ENCODE measurements at regions not wholly inside any gene's neighbourhood (a gene's known extent, or its start where the extent isn't known, plus 50 kb on each side); places are given as distances from the start of the nearest gene placed in this dataset.

DNA sequence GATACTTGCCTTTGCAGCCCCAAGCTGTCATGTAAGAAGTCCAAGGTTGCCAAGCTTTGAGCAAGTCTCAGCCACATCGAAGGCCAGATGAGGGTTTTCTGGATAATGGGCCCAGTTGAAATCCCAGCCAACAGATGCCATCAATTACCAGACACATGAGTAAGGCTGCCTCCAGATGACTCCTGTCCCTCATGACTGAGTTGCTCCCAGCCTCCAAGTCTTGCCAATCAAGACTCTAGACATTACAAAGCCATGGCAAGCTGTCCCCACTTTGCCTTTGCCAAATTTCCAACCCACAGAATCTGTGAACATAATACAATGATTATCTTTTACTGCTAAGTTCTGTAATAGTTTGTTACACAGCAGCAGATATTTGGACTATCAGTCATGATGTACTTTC, 76.8 kb upstream of the ARMC2 start:
- ChIA-PET POLR2A (no interaction called here), CTCF (interaction anchor here (0.6 kb wide), 1 partner anchor 44 kb away, joined by 3 read pairs; no protein-coding TSS in a partner anchor)
- no peak overlapping the region for H3K27ac ChIP-seq (ENCODE audit: extremely low read depth, low read depth, low read length)
- no peak overlapping the region for H3K4me3 ChIP-seq (ENCODE audit: low read depth, low read length)
- no peaks in the 10 kb centered on the region for H3K9me3 ChIP-seq (ENCODE audit: control insufficient read depth, insufficient read depth, low read depth, low read length)
- H3K4me1 ChIP-seq (ENCODE audit: control insufficient read depth, insufficient read depth, low read length), result no peaks in the 10 kb centered on the region
- no peak for TF ChIP-seq ZEB2 (tag by site-specific recombination; IDR thresholded peaks at IDR 0.05)
- TF ChIP-seq SP3 (tag by site-specific recombination; IDR thresholded peaks at IDR 0.05), result no peak
- no peak for TF ChIP-seq OSR2 (tag by site-specific recombination; IDR thresholded peaks at IDR 0.05)
- no peak for TF ChIP-seq ZIC2 (tag by site-specific recombination; IDR thresholded peaks at IDR 0.05)
- no peak for TF ChIP-seq MZF1 (tag by site-specific recombination; IDR thresholded peaks at IDR 0.05; ENCODE audit: borderline replicate concordance)
- no peak for TF ChIP-seq ZNF174 (tag by site-specific recombination; IDR thresholded peaks at IDR 0.05)
- no peak for TF ChIP-seq YY1 (tag by site-specific recombination; IDR thresholded peaks at IDR 0.05)
- TF ChIP-seq, protein P1, sequence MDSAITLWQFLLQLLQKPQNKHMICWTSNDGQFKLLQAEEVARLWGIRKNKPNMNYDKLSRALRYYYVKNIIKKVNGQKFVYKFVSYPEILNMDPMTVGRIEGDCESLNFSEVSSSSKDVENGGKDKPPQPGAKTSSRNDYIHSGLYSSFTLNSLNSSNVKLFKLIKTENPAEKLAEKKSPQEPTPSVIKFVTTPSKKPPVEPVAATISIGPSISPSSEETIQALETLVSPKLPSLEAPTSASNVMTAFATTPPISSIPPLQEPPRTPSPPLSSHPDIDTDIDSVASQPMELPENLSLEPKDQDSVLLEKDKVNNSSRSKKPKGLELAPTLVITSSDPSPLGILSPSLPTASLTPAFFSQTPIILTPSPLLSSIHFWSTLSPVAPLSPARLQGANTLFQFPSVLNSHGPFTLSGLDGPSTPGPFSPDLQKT (IDR thresholded peaks at IDR 0.05; ENCODE audit: borderline replicate concordance, low read depth, low read length), result no peak
- no peak for TF ChIP-seq ZNF140 (tag by site-specific recombination; IDR thresholded peaks at IDR 0.05)
- TF ChIP-seq ZBTB8A (tag by site-specific recombination; IDR thresholded peaks at IDR 0.05), result no peak
- TF ChIP-seq TCF7L2 (IDR thresholded peaks at IDR 0.05; ENCODE audit: borderline replicate concordance, low read depth, low read length), result no peak
- no peak for TF ChIP-seq TRIM28 (IDR thresholded peaks at IDR 0.05; ENCODE audit: borderline replicate concordance, low read length)
- TF ChIP-seq ZNF148 (tag by site-specific recombination; IDR thresholded peaks at IDR 0.05; ENCODE audit: borderline replicate concordance), result no peak
- TF ChIP-seq ZNF571 (tag by site-specific recombination; IDR thresholded peaks at IDR 0.05), result no peak
- no peak for TF ChIP-seq MEIS1 (CRISPR knock-in tag; IDR thresholded peaks at IDR 0.05; ENCODE audit: borderline replicate concordance)
- no peak for TF ChIP-seq ZNF768 (tag by site-specific recombination; IDR thresholded peaks at IDR 0.05)
- no peak for TF ChIP-seq ZNF121 (tag by site-specific recombination; IDR thresholded peaks at IDR 0.05)
- H3K36me3 ChIP-seq (ENCODE audit: control insufficient read depth in 2 of 2, insufficient read depth in 1 of 2, low read length in 2 of 2), result no peaks in the 10 kb centered on the region

- no peak overlapping the region for H3K27ac ChIP-seq (ENCODE audit: extremely low read depth, low read depth, low read length)
- no peak overlapping the region for H3K4me3 ChIP-seq (ENCODE audit: low read depth, low read length)
- POLR2A ChIA-PET, result no interaction called here
- H3K36me3 ChIP-seq (ENCODE audit: control insufficient read depth in 2 of 2, insufficient read depth in 1 of 2, low read length in 2 of 2), result no peaks in the 10 kb centered on the region
- CTCF ChIA-PET, result no interaction called here
- H3K9me3 ChIP-seq (ENCODE audit: control insufficient read depth, insufficient read depth, low read depth, low read length), result no peaks in the 10 kb centered on the region
- H3K4me1 ChIP-seq (ENCODE audit: control insufficient read depth, insufficient read depth, low read length), result no peaks in the 10 kb centered on the region
- TF ChIP-seq ZNF658 (tag by site-specific recombination; IDR thresholded peaks at IDR 0.05) (no peak), ZNF521 (tag by site-specific recombination; IDR thresholded peaks at IDR 0.05) (no peak), ZNF510 (tag by site-specific recombination; IDR thresholded peaks at IDR 0.05; ENCODE audit: insufficient replicate concordance) (no peak), MYNN (tag by site-specific recombination; IDR thresholded peaks at IDR 0.05; ENCODE audit: borderline replicate concordance) (no peak), ZNF660 (tag by site-specific recombination; IDR thresholded peaks at IDR 0.05) (no peak), ZNF132 (tag by site-specific recombination; IDR thresholded peaks at IDR 0.05; ENCODE audit: borderline replicate concordance) (no peak), ZNF2 (tag by site-specific recombination; IDR thresholded peaks at IDR 0.05) (no peak), ZNF433 (tag by site-specific recombination; IDR thresholded peaks at IDR 0.05; ENCODE audit: low read depth) (no peak), GLI4 (tag by site-specific recombination; IDR thresholded peaks at IDR 0.05) (no peak), ZNF707 (tag by site-specific recombination; IDR thresholded peaks at IDR 0.05) (no peak), ZNF629 (tag by site-specific recombination; IDR thresholded peaks at IDR 0.05) (no peak)
- TF ChIP-seq, protein P2, sequence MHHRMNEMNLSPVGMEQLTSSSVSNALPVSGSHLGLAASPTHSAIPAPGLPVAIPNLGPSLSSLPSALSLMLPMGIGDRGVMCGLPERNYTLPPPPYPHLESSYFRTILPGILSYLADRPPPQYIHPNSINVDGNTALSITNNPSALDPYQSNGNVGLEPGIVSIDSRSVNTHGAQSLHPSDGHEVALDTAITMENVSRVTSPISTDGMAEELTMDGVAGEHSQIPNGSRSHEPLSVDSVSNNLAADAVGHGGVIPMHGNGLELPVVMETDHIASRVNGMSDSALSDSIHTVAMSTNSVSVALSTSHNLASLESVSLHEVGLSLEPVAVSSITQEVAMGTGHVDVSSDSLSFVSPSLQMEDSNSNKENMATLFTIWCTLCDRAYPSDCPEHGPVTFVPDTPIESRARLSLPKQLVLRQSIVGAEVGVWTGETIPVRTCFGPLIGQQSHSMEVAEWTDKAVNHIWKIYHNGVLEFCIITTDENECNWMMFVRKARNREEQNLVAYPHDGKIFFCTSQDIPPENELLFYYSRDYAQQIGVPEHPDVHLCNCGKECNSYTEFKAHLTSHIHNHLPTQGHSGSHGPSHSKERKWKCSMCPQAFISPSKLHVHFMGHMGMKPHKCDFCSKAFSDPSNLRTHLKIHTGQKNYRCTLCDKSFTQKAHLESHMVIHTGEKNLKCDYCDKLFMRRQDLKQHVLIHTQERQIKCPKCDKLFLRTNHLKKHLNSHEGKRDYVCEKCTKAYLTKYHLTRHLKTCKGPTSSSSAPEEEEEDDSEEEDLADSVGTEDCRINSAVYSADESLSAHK (tag by site-specific recombination; IDR thresholded peaks at IDR 0.05), result no peak
- TF ChIP-seq, protein P3, sequence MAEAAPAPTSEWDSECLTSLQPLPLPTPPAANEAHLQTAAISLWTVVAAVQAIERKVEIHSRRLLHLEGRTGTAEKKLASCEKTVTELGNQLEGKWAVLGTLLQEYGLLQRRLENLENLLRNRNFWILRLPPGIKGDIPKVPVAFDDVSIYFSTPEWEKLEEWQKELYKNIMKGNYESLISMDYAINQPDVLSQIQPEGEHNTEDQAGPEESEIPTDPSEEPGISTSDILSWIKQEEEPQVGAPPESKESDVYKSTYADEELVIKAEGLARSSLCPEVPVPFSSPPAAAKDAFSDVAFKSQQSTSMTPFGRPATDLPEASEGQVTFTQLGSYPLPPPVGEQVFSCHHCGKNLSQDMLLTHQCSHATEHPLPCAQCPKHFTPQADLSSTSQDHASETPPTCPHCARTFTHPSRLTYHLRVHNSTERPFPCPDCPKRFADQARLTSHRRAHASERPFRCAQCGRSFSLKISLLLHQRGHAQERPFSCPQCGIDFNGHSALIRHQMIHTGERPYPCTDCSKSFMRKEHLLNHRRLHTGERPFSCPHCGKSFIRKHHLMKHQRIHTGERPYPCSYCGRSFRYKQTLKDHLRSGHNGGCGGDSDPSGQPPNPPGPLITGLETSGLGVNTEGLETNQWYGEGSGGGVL (tag by site-specific recombination; IDR thresholded peaks at IDR 0.05), result no peak
Observed at GRCh38 chr6:108774555-108774954, 73.7 kb upstream of the ARMC2 start.

Data from HEK293 (cell line).